Smooth muscle cell (in vitro differentiated cells): ENCODE measurements at regions not wholly inside any gene's neighbourhood (a gene's known extent, or its start where the extent isn't known, plus 50 kb on each side); places are given as distances from the start of the nearest gene placed in this dataset.

ENCODE experiments used
- DNase-seq: peaks from one replicate; lab custom pipeline; 2025; ENCODE audit not compliant: unreplicated experiment; lab: John Stamatoyannopoulos, UW
- H2AFZ ChIP-seq: fragments of 200-600 bp; sonication (generic); 2 replicates; pipeline ENCODE4 v1.6.0; 2016; ENCODE audit warnings: antibody characterized with exemption, low read depth, mild to moderate bottlenecking
- H3F3A ChIP-seq: fragments of 200-600 bp; sonication (generic); 2 replicates; pipeline ENCODE4 v1.6.0; 2017; ENCODE audit warnings: antibody characterized with exemption, low read depth
- H3K27ac ChIP-seq: fragments of 200-600 bp; sonication (generic); 2 replicates; pipeline ENCODE4 v1.5.1; 2016; ENCODE audit warnings: low read depth, mild to moderate bottlenecking
- H3K27me3 ChIP-seq: fragments of 200-600 bp; sonication (generic); 2 replicates; pipeline ENCODE4 v1.6.1; 2016; ENCODE audit warnings: low read depth, mild to moderate bottlenecking
- H3K36me3 ChIP-seq: fragments of 200-600 bp; sonication (generic); 2 replicates; pipeline ENCODE4 v1.5.1; 2016; ENCODE audit warnings: low read depth
- H3K4me1 ChIP-seq: fragments of 200-600 bp; sonication (generic); 2 replicates; pipeline ENCODE4 v1.5.1; 2016; ENCODE audit warnings: low read depth
- H3K4me2 ChIP-seq: fragments of 200-600 bp; sonication (generic); 2 replicates; pipeline ENCODE4 v1.6.0; 2016; ENCODE audit warnings: mild to moderate bottlenecking
- H3K4me3 ChIP-seq: fragments of 200-600 bp; sonication (generic); 2 replicates; pipeline ENCODE4 v1.5.1; 2016; ENCODE audit warnings: mild to moderate bottlenecking
- H3K79me2 ChIP-seq: fragments of 200-600 bp; sonication (generic); 2 replicates; pipeline ENCODE4 v1.6.0; 2016; ENCODE audit warnings: low read depth, mild to moderate bottlenecking
- H3K9ac ChIP-seq: fragments of 200-600 bp; sonication (generic); 2 replicates; pipeline ENCODE4 v1.6.0; 2016; ENCODE audit warnings: low read depth
- H3K9me3 ChIP-seq: fragments of 200-600 bp; sonication (generic); replicated peaks from 2 replicates; pipeline ENCODE4 v1.5.1; 2016; ENCODE audit warnings: low read depth
- H4K20me1 ChIP-seq: fragments of 200-600 bp; sonication (generic); 2 replicates; pipeline ENCODE4 v1.6.0; 2016; ENCODE audit warnings: low read depth
- CTCF ChIP-seq: fragments of 200-600 bp; sonication (generic); IDR thresholded peaks from 2 replicates; pipeline ENCODE4 v1.5.1; 2017; ENCODE audit warnings: borderline replicate concordance, mild to moderate bottlenecking, antibody characterized with exemption; ENCODE audit not compliant: insufficient read depth, poor library complexity, severe bottlenecking
- WGBS: methylation state at CpG from one replicate; pipeline ENCODE4 v1.1.7; 2016; ENCODE audit warnings: low lambda C conversion rate; 5-methylcytosine and 5-hydroxymethylcytosine counted together

DNA sequence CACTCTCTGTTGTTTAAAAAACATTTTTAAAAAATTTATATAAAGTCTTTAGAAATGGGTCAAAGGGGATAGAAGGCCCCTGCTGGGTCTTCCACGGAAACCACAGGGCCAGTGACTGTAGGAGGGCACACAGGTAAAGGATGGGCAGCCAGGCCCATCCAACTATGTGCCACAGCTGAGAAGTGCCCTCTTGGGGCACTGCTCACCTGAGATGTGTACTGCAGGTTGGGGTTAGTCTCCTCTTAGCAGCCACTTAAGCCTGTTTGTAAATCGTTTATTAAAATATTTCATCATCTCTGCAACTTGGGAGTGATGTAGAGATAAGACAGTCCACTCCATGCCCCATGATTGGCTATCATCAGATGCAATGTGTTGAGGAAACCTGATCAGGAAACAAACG is 222.4 kb downstream of the DIRAS2 start:
- no peaks in the 10 kb centered on the region for H3K79me2 ChIP-seq
- no peak overlapping the region for H3K9ac ChIP-seq
- H3F3A ChIP-seq, result no peaks in the 10 kb centered on the region
- no peaks in the 10 kb centered on the region for H3K36me3 ChIP-seq
- no peak overlapping the region for H3K4me3 ChIP-seq
- H4K20me1 ChIP-seq, result no peaks in the 10 kb centered on the region
- no peak for DNase-seq
- H3K27me3 ChIP-seq, result no peaks in the 10 kb centered on the region
- no peak overlapping the region for H3K4me2 ChIP-seq
- no peak for TF ChIP-seq CTCF
- WGBS, result 83% methylated on average over 3 of the region's 3 CpGs
- no peaks in the 10 kb centered on the region for H3K9me3 ChIP-seq
- H2AFZ ChIP-seq, result no peak overlapping the region
- no peak overlapping the region for H3K27ac ChIP-seq
- no peaks in the 10 kb centered on the region for H3K4me1 ChIP-seq

DNA sequence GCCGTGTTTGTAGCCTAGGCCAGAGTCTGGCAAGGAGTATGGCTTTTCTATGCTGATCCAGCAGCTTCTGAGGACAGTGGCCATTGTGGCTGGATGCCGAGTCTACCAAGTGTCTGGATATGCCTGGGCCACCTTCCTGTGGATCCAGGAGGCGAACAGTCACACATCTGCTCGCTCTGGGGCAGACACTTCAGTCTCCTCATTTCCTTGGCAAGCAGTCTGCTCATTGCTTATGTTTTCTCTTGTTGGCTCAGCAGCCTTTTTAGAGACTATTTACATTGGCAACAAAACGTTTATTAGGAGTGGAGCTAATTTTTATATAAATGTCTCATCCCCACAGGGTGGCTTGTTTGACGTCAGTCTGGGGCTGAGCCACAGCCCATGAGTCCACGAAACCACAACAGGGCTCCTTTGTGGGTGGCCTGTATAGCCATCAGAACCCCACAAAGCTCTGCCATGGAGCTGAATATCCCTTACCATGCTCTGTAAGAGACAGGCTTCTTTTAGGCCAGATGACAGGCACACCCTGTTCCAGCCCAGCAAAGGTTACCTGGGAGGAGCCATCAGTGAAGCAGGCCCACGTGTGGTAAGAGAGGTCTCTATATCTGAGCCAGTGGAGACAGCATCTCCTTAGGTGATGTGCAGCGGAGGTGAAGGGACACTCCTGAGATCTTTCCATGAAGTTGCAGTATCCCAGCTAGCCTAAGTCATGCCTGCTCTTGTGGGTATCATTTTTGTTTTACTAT is 221.7 kb downstream of the DIRAS2 start:
- Histone ChIP-seq H3K36me3 (no peaks in the 10 kb centered on the region), H3K27ac (no peak overlapping the region), H3K9ac (no peak overlapping the region), H3K4me2 (no peak overlapping the region), H3K79me2 (no peaks in the 10 kb centered on the region), H3K4me3 (no peak overlapping the region), H4K20me1 (no peaks in the 10 kb centered on the region), H3K4me1 (no peaks in the 10 kb centered on the region), H3K27me3 (no peaks in the 10 kb centered on the region), H2AFZ (no peak overlapping the region), H3F3A (no peaks in the 10 kb centered on the region), H3K9me3 (no peaks in the 10 kb centered on the region)
- no peak for TF ChIP-seq CTCF
- WGBS, result 70% methylated on average over 9 of the region's 9 CpGs
- no peak for DNase-seq

DNA sequence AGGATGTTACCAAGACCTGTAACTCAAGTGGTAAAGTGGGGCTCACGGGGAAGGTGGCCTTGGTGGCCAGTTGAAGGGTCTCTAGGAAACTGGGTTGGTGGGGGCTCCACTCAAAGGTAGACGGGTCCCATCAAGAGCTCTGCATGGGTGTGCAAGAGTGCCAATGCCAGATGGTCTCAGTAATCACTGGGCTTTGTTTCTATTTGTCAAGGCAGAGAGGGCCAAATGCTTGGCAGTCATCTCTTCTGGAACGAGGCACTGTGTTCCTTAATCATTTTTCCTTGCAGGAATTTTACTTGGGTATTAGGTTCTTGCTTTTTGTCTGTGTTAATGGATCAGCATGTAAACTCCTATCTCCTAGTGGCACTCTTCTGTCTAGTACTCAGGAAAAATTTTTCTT is 220.8 kb downstream of the DIRAS2 start:
- Histone ChIP-seq H4K20me1 (no peaks in the 10 kb centered on the region), H3K9ac (no peak overlapping the region), H3K79me2 (no peaks in the 10 kb centered on the region), H3F3A (no peaks in the 10 kb centered on the region), H3K4me2 (no peak overlapping the region), H3K27me3 (no peaks in the 10 kb centered on the region), H3K4me1 (no peaks in the 10 kb centered on the region), H3K27ac (no peak overlapping the region), H3K36me3 (no peaks in the 10 kb centered on the region), H3K4me3 (no peak overlapping the region), H2AFZ (no peak overlapping the region), H3K9me3 (no peaks in the 10 kb centered on the region)
- no peak for DNase-seq
- 94% methylated on average over 3 of the region's 3 CpGs for WGBS
- no peak for TF ChIP-seq CTCF

DNA sequence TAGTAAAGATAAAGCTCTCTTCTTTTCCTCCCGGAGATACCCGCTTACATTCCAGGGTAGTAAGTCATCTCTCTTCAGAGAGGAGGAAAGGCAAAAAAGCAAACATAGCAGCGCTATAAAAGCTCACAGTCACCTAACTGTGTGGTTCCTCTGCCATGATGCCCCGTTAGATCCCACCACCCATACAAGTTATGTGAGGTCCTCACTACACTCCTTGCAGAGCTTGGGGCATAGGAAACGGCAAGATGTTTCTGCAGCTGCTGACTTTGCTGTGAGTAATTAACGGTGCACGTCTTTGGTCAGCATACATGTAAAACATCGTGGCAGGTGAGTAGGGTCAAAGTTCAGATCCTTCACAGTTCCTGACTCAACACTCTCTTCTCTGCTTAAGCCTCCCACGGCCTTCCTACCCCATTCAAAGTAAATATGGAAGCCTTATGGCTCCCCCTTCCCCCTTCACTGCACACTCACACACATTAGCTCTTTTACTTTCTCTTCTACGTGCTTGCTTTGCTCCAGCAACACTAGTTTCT is 218.9 kb downstream of the DIRAS2 start:
- no peak for DNase-seq
- Histone ChIP-seq H3K4me3 (no peak overlapping the region), H3K79me2 (no peaks in the 10 kb centered on the region), H3K9me3 (no peaks in the 10 kb centered on the region), H3K36me3 (no peaks in the 10 kb centered on the region), H3K27ac (no peak overlapping the region), H4K20me1 (no peaks in the 10 kb centered on the region), H2AFZ (no peak overlapping the region), H3K9ac (no peak overlapping the region), H3K4me1 (no peaks in the 10 kb centered on the region), H3K27me3 (no peaks in the 10 kb centered on the region), H3K4me2 (peak overlapping the region; percentile 26), H3F3A (no peaks in the 10 kb centered on the region)
- no peak for TF ChIP-seq CTCF
- WGBS, result 33% methylated on average over 10 of the region's 10 CpGs
